Hepatocyte (in vitro differentiated cells): ENCODE measurements at regions not wholly inside any gene's neighbourhood (a gene's known extent, or its start where the extent isn't known, plus 50 kb on each side); places are given as distances from the start of the nearest gene placed in this dataset.

Experiments used
- CTCF ChIP-seq: fragments of 200-600 bp; sonication (generic); IDR thresholded peaks from 2 replicates; pipeline ENCODE4 v1.5.1; 2016; ENCODE audit warnings: antibody characterized with exemption, mild to moderate bottlenecking; ENCODE audit not compliant: poor library complexity
- EZH2 ChIP-seq: fragments of 200-600 bp; sonication (generic); IDR thresholded peaks from 2 replicates; pipeline ENCODE4 v1.6.1; 2016; ENCODE audit warnings: antibody characterized with exemption, mild to moderate bottlenecking, borderline replicate concordance

- TF ChIP-seq EZH2 (no peak), CTCF (no peak)
Measured at GRCh38 chr1:30218438-30218837, 504.9 kb downstream of the MATN1 start.
